Right lobe of liver (tissue), 6 donors: ENCODE measurements at regions not wholly inside any gene's neighbourhood (a gene's known extent, or its start where the extent isn't known, plus 50 kb on each side); places are given as distances from the start of the nearest gene placed in this dataset.
A peak's percentile ranks its signal among the peaks of the same experiment; 100 is the strongest.
"Not testable (repeated sequence)": the region's sequence is repeated elsewhere in the genome, so short reads cannot be mapped to it uniquely, and the experiment has no call there.

ENCODE experiments used
- ATAC-seq, 4 donors: fragments of 200-7000 bp; cut with Tn5 transposase; one replicate each; pipeline ENCODE4 v1.9.1; 2020; ENCODE audit warnings: mild to moderate bottlenecking in 4 of 4, moderate library complexity in 4 of 4
- DNase-seq, 3 donors: peaks; one replicate each; pipeline ENCODE4 v3.0.0-alpha.2; 2020
- H3K27ac ChIP-seq, 3 donors: fragments of 200-600 bp; one replicate each; pipeline ENCODE4 v1.8.0; 2022
- H3K27me3 ChIP-seq, 2 donors: fragments of 200-600 bp; one replicate each; pipeline ENCODE4 v1.8.0; 2022
- H3K36me3 ChIP-seq, 4 donors: fragments of 200-600 bp; sonication (generic) in 1 of 4; one replicate each; pipeline versions ENCODE4 v1.5.1 to v1.8.0; 2017 to 2022; ENCODE audit warnings: control low read depth in 1 of 4
- H3K4me1 ChIP-seq, 4 donors: fragments of 200-600 bp; sonication (generic) in 1 of 4; one replicate each; pipeline versions ENCODE4 v1.5.1 to v1.8.0; 2017 to 2022; ENCODE audit warnings: control low read depth in 1 of 4
- H3K4me3 ChIP-seq, 3 donors: fragments of 200-600 bp; one replicate each; pipeline ENCODE4 v1.8.0; 2022
- H3K9me3 ChIP-seq, 4 donors: fragments of 200-600 bp; sonication (generic) in 1 of 4; one replicate each; pipeline versions ENCODE4 v1.5.1 to v1.8.0; 2017 to 2022; ENCODE audit warnings: control low read depth in 1 of 4
- CTCF ChIP-seq, 4 donors: fragments of 200-600 bp in 3 of 4; fragments of 450-650 bp in 1 of 4; IDR thresholded peaks; one replicate each; pipeline versions ENCODE4 v1.5.1 to v1.8.0; 2016 to 2022; ENCODE audit warnings: antibody characterized with exemption in 4 of 4, mild to moderate bottlenecking in 2 of 4
- POLR2A ChIP-seq: fragments of 450-650 bp; IDR thresholded peaks from one replicate; pipeline ENCODE4 v1.6.1; 2017; ENCODE audit warnings: antibody characterized with exemption, mild to moderate bottlenecking
- WGBS: methylation state at CpG from one replicate; pipeline ENCODE4 v1.1.6; 2018; ENCODE audit warnings: low coverage, low lambda C conversion rate; ENCODE audit not compliant: insufficient coverage; ENCODE audit errors: missing lambda C conversion rate; 5-methylcytosine and 5-hydroxymethylcytosine counted together
- intact Hi-C, 2 donors: fragments of 100-400 bp; cut with DNase I; formaldehyde crosslinking; loops; one replicate each; pipeline versions ENCODE4 v1.11.2 to v1.14.1; 2022
- donor health status: DM: no; HTN: yes; CAD: no.
- donor health status: DM: no; HTN: no; CAD: no.
- donor health status: DM: no; HTN: no; CAD: no.
- donor health status: DM: no; HTN: yes; CAD: no.
- donor health status: DM: no; HTN: yes; CAD: no.

- Histone ChIP-seq H3K36me3 (no peaks in the 10 kb centered on the region), H3K4me3 (no peak overlapping the region), H3K27ac (no peak overlapping the region), H3K9me3 (no peaks in the 10 kb centered on the region), H3K4me1 (no peaks in the 10 kb centered on the region), H3K27me3 (no peaks in the 10 kb centered on the region)
- DNase-seq (no peak), ATAC-seq (peak; percentile 80 to 90 (median 84))
- intact Hi-C loops, result no loop called here
- TF ChIP-seq POLR2A (no peak), CTCF (IDR thresholded peaks at IDR 0.05) (peak; percentile 35 to 51 (median 44))
These were observed 724.6 kb downstream of the USP25 start for GRCh38 chr21:16454399-16454798.

GRCh38 chr21:16455526-16455925 is 725.7 kb downstream of the USP25 start:
- Histone ChIP-seq H3K9me3 (no peaks in the 10 kb centered on the region), H3K27me3 (no peaks in the 10 kb centered on the region), H3K27ac (no peak overlapping the region), H3K4me1 (no peaks in the 10 kb centered on the region), H3K36me3 (no peaks in the 10 kb centered on the region), H3K4me3 (no peak overlapping the region)
- intact Hi-C loops, result no loop called here
- TF ChIP-seq CTCF (IDR thresholded peaks at IDR 0.05), result no peak
- no peak for TF ChIP-seq POLR2A
- WGBS, result 100% methylated on average over 2 of the region's 2 CpGs
- ATAC-seq (no peak), DNase-seq (no peak)

GRCh38 chr21:16455978-16456377 is 726.2 kb downstream of the USP25 start:
- no peak for TF ChIP-seq CTCF (IDR thresholded peaks at IDR 0.05)
- no peak for TF ChIP-seq POLR2A
- no peaks in the 10 kb centered on the region for H3K4me1 ChIP-seq
- no peaks in the 10 kb centered on the region for H3K27me3 ChIP-seq
- 88% methylated on average over 5 of the region's 5 CpGs for WGBS
- intact Hi-C loops, result no loop called here
- no peaks in the 10 kb centered on the region for H3K36me3 ChIP-seq
- DNase-seq (no peak), ATAC-seq (no peak)
- H3K9me3 ChIP-seq, result no peaks in the 10 kb centered on the region
- H3K4me3 ChIP-seq, result no peak overlapping the region
- H3K27ac ChIP-seq, result no peak overlapping the region

- intact Hi-C loops, result no loop called here
- TF ChIP-seq CTCF (IDR thresholded peaks at IDR 0.05) (no peak), POLR2A (no peak)
- Histone ChIP-seq H3K9me3 (no peaks in the 10 kb centered on the region), H3K4me1 (no peaks in the 10 kb centered on the region), H3K4me3 (no peak overlapping the region), H3K36me3 (no peaks in the 10 kb centered on the region), H3K27ac (no peak overlapping the region), H3K27me3 (no peaks in the 10 kb centered on the region)
- DNase-seq (no peak), ATAC-seq (no peak)
- 82% methylated on average over 5 of the region's 5 CpGs for WGBS
These were observed 727.7 kb downstream of the USP25 start for GRCh38 chr21:16457498-16457897.

- Histone ChIP-seq H3K27me3 (no peaks in the 10 kb centered on the region), H3K4me3 (no peak overlapping the region), H3K27ac (no peak overlapping the region), H3K36me3 (no peaks in the 10 kb centered on the region), H3K9me3 (no peaks in the 10 kb centered on the region), H3K4me1 (no peaks in the 10 kb centered on the region)
- ATAC-seq, result no peak
- intact Hi-C loops, result no loop called here
- WGBS, result 29% methylated on average over 2 of the region's 2 CpGs
- TF ChIP-seq CTCF (IDR thresholded peaks at IDR 0.05), result no peak
- TF ChIP-seq POLR2A, result no peak
- no peak for DNase-seq
These were observed 731.2 kb downstream of the USP25 start for GRCh38 chr21:16460936-16461335.

GRCh38 chr21:16464211-16464889 is 734.6 kb downstream of the USP25 start:
- H3K4me3 ChIP-seq, intact Hi-C loops, H3K36me3 ChIP-seq, H3K27me3 ChIP-seq, H3K9me3 ChIP-seq, H3K4me1 ChIP-seq, DNase-seq, H3K27ac ChIP-seq: not testable (repeated sequence)
- 74% methylated on average over 3 of the region's 3 CpGs for WGBS
- peak in 2 of 4 donors; percentile 26 to 38 for ATAC-seq
